ENCODE measurements at regions not wholly inside any gene's neighbourhood (a gene's known extent, or its start where the extent isn't known, plus 50 kb on each side); places are given as distances from the start of the nearest gene placed in this dataset.

DNA sequence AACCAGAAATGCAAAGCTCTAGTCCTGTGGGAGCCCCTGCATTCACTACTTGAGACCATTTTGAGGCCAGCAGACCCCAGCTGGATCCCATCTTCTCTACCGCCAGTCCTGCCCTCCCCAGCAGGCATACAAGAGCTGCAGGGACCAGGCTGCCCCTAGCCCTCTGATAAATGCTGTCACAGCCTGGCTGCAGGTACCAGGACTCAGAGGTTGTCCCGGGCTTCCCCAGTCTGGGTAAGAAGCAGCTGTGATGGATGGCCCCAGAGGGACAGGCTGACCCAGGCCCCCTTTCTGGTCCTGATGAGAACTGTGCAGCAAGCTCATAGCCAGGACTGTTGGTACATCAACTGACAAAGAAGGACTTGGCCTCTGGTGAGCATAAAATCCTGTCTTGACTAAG lies 132.9 kb upstream of the APCDD1 start:
- WGBS, 2 experiments (ENCODE audit: insufficient coverage in 2 of 2), result 86 to 100% methylated on average over 1 to 2 of the region's 2 CpGs
- Histone ChIP-seq H3K36me3 (ENCODE audit: control insufficient read depth, insufficient read depth, low read length) (no peaks in the 10 kb centered on the region), H3K9me3 (ENCODE audit: control insufficient read depth, low read length) (no peaks in the 10 kb centered on the region), H3K4me3 (ENCODE audit: extremely low read depth, insufficient read depth, low read length, poor library complexity, severe bottlenecking) (no peak overlapping the region), H3K27ac (ENCODE audit: low read depth, low read length, severe bottlenecking) (no peak overlapping the region), H3K4me1 (ENCODE audit: control insufficient read depth, insufficient read depth, low read length, poor library complexity, severe bottlenecking) (no peaks in the 10 kb centered on the region)

DNA sequence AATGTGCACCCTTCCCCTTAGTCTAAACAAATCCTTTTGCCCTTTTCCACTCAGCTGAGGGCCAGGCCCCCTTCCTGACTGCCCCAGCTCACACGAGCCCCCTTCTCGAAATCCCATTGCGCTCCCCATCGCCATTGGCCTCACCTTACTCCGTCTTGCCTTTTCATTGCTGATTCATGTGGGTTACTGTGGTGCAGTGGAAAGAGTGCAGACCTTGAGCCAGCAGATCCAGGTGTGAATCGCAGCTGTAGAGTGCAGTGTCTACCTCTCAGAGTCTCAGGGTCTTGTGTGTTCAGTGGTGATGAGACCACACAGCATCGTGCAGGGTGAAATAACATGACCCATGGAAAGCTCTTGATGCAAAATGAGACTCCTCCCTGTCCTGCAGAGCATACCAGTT lies 132.4 kb upstream of the APCDD1 start:
- H3K4me3 ChIP-seq (ENCODE audit: extremely low read depth, insufficient read depth, low read length, poor library complexity, severe bottlenecking), result no peak overlapping the region

DNA sequence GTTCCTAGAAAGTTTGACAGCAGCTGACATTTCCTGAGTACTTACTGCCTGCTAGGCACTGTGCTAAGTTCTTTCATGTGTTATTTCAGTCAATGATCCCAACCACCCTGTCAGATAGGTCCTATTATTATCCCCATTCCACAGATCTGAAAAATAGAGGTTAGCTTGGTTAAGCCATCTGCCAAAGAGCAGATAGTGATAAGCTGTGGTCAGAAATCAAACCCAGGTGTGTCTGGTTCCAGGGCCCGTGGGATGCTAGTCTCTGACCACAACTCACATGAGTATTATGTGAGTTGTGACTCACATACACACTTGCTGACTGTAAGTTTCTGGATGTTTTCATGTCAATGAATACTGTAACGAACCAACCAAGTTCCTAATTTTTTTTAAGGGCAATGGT lies 132.0 kb upstream of the APCDD1 start:
- no peaks in the 10 kb centered on the region for H3K4me1 ChIP-seq (ENCODE audit: control insufficient read depth, insufficient read depth, low read length, poor library complexity, severe bottlenecking)
- H3K9me3 ChIP-seq (ENCODE audit: control insufficient read depth, low read length), result no peaks in the 10 kb centered on the region
- no peak overlapping the region for H3K27ac ChIP-seq (ENCODE audit: low read depth, low read length, severe bottlenecking)
- H3K4me3 ChIP-seq (ENCODE audit: extremely low read depth, insufficient read depth, low read length, poor library complexity, severe bottlenecking), result no peak overlapping the region
- WGBS, 2 experiments (ENCODE audit: insufficient coverage in 2 of 2), result 88% methylated on average over 1 of the region's 2 CpGs; no CpG with 5 or more reads in 1 of the 2 experiments
- H3K36me3 ChIP-seq (ENCODE audit: control insufficient read depth, insufficient read depth, low read length), result no peaks in the 10 kb centered on the region

More for the DNA sequence above, 132.4 kb upstream of the APCDD1 start:
- WGBS, 2 experiments (ENCODE audit: insufficient coverage in 2 of 2), result 89 to 95% methylated on average over 7 of the region's 7 CpGs
- H3K27ac ChIP-seq (ENCODE audit: low read depth, low read length, severe bottlenecking), result no peak overlapping the region
- H3K4me1 ChIP-seq (ENCODE audit: control insufficient read depth, insufficient read depth, low read length, poor library complexity, severe bottlenecking), result no peaks in the 10 kb centered on the region
- no peaks in the 10 kb centered on the region for H3K9me3 ChIP-seq (ENCODE audit: control insufficient read depth, low read length)
- no peaks in the 10 kb centered on the region for H3K36me3 ChIP-seq (ENCODE audit: control insufficient read depth, insufficient read depth, low read length)

DNA sequence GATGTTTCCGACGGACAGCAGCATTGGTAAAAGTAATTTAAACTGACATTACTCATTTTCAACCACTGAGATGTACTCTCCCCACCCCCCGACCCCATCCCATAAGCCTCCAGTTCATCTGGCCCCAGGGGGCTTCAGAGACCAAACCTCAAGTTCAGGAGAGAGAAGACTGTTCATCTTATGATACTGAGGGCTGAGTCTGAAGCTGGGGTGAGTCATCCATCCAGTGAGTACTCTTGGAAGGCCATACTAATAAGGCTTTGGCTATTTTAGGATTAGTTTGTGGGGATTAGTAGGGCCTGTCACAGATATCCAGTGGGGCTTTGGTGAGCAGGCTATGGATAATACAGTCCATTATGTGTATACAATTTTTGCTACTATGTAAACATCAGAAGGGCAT lies 125.3 kb upstream of the APCDD1 start:
- Histone ChIP-seq H3K9me3 (ENCODE audit: control insufficient read depth, low read length) (no peaks in the 10 kb centered on the region), H3K4me3 (ENCODE audit: extremely low read depth, insufficient read depth, low read length, poor library complexity, severe bottlenecking) (no peak overlapping the region), H3K4me1 (ENCODE audit: control insufficient read depth, insufficient read depth, low read length, poor library complexity, severe bottlenecking) (no peaks in the 10 kb centered on the region), H3K27ac (ENCODE audit: low read depth, low read length, severe bottlenecking) (no peak overlapping the region), H3K36me3 (ENCODE audit: control insufficient read depth, insufficient read depth, low read length) (no peaks in the 10 kb centered on the region)
- WGBS, 2 experiments (ENCODE audit: insufficient coverage in 2 of 2), result no CpG with 5 or more reads among the region's 3 CpGs

DNA sequence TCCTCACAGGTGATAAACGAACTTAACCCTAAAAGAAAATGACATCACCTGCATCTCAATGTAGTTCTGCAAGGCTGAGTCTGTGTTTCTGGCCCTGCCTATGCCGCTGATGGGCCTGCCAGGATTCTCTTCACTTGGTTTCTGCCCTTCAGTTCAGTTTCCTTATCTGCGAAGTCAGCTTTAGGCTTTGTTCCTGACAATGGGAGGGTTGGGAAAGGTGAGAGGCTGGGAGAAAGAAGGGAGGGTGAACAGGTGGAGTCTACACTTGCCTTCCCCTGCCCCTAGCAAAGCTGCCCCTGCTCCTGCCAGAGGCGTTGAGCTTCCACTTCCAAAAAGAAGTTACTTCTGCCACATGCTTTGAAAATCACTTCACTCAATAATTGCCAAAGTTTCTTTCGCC lies 124.0 kb upstream of the APCDD1 start:
- H3K9me3 ChIP-seq (ENCODE audit: control insufficient read depth, low read length), result no peaks in the 10 kb centered on the region
- no peak overlapping the region for H3K27ac ChIP-seq (ENCODE audit: low read depth, low read length, severe bottlenecking)
- no peaks in the 10 kb centered on the region for H3K36me3 ChIP-seq (ENCODE audit: control insufficient read depth, insufficient read depth, low read length)
- 64 to 71% methylated on average over 3 of the region's 5 CpGs for WGBS, 2 experiments (ENCODE audit: insufficient coverage in 2 of 2)
- H3K4me1 ChIP-seq (ENCODE audit: control insufficient read depth, insufficient read depth, low read length, poor library complexity, severe bottlenecking), result no peaks in the 10 kb centered on the region
- H3K4me3 ChIP-seq (ENCODE audit: extremely low read depth, insufficient read depth, low read length, poor library complexity, severe bottlenecking), result no peak overlapping the region

DNA sequence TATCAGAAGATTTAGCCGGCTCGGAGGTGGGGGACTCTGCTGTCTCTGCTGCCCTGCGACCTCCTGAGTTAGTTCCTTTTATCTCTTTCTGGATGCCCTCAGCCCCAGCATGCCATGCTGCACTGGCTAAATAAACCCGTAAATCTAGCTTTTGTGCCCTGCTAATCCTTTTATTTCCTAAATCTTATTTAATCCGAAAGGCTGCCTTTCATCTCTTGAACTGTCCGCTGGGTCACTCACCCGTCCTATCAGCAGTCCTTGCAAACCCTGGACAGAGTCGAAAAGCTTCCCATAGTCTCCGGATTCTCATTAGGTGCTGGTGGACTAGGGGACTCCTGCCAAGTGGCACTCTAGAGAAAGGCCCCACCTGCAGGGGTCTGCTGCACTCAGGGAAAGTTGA lies 122.0 kb upstream of the APCDD1 start:
- H3K4me3 ChIP-seq (ENCODE audit: extremely low read depth, insufficient read depth, low read length, poor library complexity, severe bottlenecking), result no peak overlapping the region
- WGBS, 2 experiments (ENCODE audit: insufficient coverage in 2 of 2), result 92 to 93% methylated on average over 9 of the region's 9 CpGs
- H3K4me1 ChIP-seq (ENCODE audit: control insufficient read depth, insufficient read depth, low read length, poor library complexity, severe bottlenecking), result no peaks in the 10 kb centered on the region
- H3K27ac ChIP-seq (ENCODE audit: low read depth, low read length, severe bottlenecking), result no peak overlapping the region
- H3K36me3 ChIP-seq (ENCODE audit: control insufficient read depth, insufficient read depth, low read length), result no peaks in the 10 kb centered on the region
- no peaks in the 10 kb centered on the region for H3K9me3 ChIP-seq (ENCODE audit: control insufficient read depth, low read length)

DNA sequence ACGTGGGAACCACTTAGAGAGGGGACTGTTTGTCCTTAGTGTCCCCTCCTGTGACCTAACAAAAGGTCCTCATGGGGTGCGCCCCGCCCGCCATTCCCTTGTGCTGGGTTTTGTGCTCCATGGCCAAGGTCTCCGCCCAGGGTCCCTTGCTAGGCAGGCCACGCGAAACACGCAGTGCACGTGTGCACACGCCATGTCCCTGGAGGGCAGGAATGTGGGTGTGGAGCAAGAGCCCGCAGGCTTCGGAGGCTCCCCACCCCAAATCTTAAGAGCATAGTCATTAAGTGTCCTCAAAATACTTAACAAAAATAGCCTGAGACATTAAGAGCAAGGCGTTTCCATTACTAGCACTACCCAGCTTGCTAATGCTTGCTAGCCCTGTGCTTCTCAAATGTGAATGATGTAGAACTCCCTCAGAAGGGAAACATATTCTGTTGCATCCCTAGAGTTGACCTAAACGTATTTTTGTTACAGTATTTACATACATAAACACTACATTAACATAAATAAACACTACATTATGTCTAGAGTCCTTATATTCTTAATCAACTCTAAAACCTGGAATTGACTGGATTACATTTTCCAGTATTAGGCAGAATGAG lies 117.6 kb upstream of the APCDD1 start:
- H3K36me3 ChIP-seq (ENCODE audit: control insufficient read depth, insufficient read depth, low read length), result no peaks in the 10 kb centered on the region
- no peaks in the 10 kb centered on the region for H3K4me1 ChIP-seq (ENCODE audit: control insufficient read depth, insufficient read depth, low read length, poor library complexity, severe bottlenecking)
- no peak overlapping the region for H3K4me3 ChIP-seq (ENCODE audit: extremely low read depth, insufficient read depth, low read length, poor library complexity, severe bottlenecking)
- H3K9me3 ChIP-seq (ENCODE audit: control insufficient read depth, low read length), result no peaks in the 10 kb centered on the region
- H3K27ac ChIP-seq (ENCODE audit: low read depth, low read length, severe bottlenecking), result no peak overlapping the region
- 90 to 94% methylated on average over 7 to 11 of the region's 14 CpGs for WGBS, 2 experiments (ENCODE audit: insufficient coverage in 2 of 2)

DNA sequence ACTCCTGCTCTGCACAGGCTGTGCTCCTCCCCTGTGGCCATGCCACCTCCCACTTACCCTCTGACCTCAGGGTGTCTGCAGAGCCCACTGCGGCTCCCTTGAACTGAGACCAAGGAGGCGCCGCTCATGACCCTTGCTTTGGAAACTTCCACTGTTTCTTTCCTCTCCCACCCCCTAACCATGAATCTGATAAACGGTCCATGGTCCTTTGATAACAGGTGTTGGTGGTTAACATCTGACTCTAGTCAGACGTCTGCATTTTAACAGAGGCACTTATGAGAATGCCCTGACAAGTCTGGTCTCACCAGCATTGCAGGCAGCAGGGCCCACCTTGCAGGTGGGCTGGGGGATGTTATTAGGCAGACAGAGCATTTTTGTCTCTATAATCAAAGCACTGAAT lies 113.6 kb upstream of the APCDD1 start:
- Histone ChIP-seq H3K9me3 (ENCODE audit: control insufficient read depth, low read length) (no peaks in the 10 kb centered on the region), H3K27ac (ENCODE audit: low read depth, low read length, severe bottlenecking) (no peak overlapping the region), H3K36me3 (ENCODE audit: control insufficient read depth, insufficient read depth, low read length) (no peaks in the 10 kb centered on the region), H3K4me3 (ENCODE audit: extremely low read depth, insufficient read depth, low read length, poor library complexity, severe bottlenecking) (no peak overlapping the region), H3K4me1 (ENCODE audit: control insufficient read depth, insufficient read depth, low read length, poor library complexity, severe bottlenecking) (no peaks in the 10 kb centered on the region)
- 84 to 93% methylated on average over 4 of the region's 5 CpGs for WGBS, 2 experiments (ENCODE audit: insufficient coverage in 2 of 2)

DNA sequence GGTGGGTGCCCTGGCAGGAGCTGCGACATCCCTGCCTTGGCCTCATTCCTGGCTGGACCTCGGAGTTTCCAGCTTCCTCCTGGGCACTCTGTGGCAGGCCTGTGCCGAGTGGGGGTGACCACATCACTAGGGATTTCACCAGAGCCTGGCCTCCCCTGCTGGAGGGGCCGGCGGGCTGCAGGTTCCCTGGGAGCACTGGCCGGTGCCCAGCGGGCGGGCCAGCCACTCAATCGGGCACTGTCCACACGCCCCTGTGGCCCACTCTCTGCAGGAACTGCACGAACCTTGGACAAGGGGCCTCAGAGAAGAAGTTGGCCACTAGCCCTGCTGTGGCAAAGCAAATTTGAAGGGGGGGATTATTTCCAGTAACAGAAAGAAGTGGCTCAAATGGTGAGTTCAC lies 110.7 kb upstream of the APCDD1 start:
- H3K9me3 ChIP-seq (ENCODE audit: control insufficient read depth, low read length), result no peaks in the 10 kb centered on the region
- 90 to 95% methylated on average over 11 of the region's 11 CpGs for WGBS, 2 experiments (ENCODE audit: insufficient coverage in 2 of 2)

DNA sequence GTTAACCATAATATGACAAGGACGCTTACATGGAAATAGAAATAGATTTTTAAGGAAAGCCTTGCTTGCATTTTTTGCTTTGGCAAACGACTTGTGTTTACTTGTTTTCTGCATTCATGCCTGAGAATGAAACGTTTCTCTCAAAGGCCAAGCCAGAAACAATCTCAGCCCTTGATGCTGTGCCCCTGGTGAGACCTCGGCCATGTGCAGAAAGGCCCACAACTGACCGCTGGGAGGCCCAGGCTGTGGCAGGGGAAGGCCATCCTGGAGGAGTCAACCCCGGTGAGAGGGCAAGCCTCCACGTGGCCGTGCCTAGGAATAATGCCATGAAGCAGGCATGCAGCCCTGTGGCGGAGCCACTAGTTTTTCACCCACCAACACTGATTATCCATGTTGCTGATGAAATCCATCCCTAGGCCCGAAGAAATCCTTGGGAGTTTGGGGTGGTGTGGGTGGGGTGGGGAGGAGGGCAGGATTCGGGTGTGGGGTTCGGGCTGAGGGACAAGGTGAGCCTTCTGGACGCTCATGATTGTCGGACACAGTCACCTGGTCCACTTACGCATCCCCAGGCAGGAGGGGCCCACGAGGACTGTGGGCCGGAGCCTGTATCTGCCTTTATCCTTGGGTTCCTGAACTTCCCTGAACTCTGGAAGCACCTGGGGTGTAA lies 107.6 kb upstream of the APCDD1 start:
- 86 to 88% methylated on average over 15 to 16 of the region's 17 CpGs for WGBS, 2 experiments (ENCODE audit: insufficient coverage in 2 of 2)
- H3K4me3 ChIP-seq (ENCODE audit: extremely low read depth, insufficient read depth, low read length, poor library complexity, severe bottlenecking), result no peak overlapping the region
- no peaks in the 10 kb centered on the region for H3K36me3 ChIP-seq (ENCODE audit: control insufficient read depth, insufficient read depth, low read length)
- H3K4me1 ChIP-seq (ENCODE audit: control insufficient read depth, insufficient read depth, low read length, poor library complexity, severe bottlenecking), result no peaks in the 10 kb centered on the region
- no peak overlapping the region for H3K27ac ChIP-seq (ENCODE audit: low read depth, low read length, severe bottlenecking)
- H3K9me3 ChIP-seq (ENCODE audit: control insufficient read depth, low read length), result no peaks in the 10 kb centered on the region

More for the DNA sequence above, 110.7 kb upstream of the APCDD1 start:
- Histone ChIP-seq H3K27ac (ENCODE audit: low read depth, low read length, severe bottlenecking) (no peak overlapping the region), H3K4me1 (ENCODE audit: control insufficient read depth, insufficient read depth, low read length, poor library complexity, severe bottlenecking) (no peaks in the 10 kb centered on the region), H3K36me3 (ENCODE audit: control insufficient read depth, insufficient read depth, low read length) (no peaks in the 10 kb centered on the region), H3K4me3 (ENCODE audit: extremely low read depth, insufficient read depth, low read length, poor library complexity, severe bottlenecking) (no peak overlapping the region)

DNA sequence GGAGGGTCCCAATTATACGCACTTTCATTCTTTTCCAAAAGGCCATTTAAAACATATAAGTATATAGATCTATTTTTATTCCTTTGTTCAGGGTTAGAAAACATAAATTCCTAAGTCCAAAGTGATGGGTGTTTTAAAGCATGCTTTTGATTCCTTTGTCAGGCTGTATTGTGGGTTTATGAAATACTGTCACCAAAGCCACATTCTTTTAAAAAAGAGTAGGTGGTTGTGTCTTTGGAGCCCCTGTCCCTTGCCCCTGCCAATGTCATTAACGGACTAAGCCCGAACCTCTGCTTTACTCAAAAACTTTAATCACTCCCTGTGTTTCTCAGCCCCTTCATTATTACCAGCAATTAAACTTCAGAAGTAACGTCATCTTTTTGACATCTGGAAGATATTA lies 104.9 kb upstream of the APCDD1 start:
- H3K36me3 ChIP-seq (ENCODE audit: control insufficient read depth, insufficient read depth, low read length), result no peaks in the 10 kb centered on the region
- no peak overlapping the region for H3K4me3 ChIP-seq (ENCODE audit: extremely low read depth, insufficient read depth, low read length, poor library complexity, severe bottlenecking)
- H3K27ac ChIP-seq (ENCODE audit: low read depth, low read length, severe bottlenecking), result no peak overlapping the region
- no peaks in the 10 kb centered on the region for H3K9me3 ChIP-seq (ENCODE audit: control insufficient read depth, low read length)
- H3K4me1 ChIP-seq (ENCODE audit: control insufficient read depth, insufficient read depth, low read length, poor library complexity, severe bottlenecking), result peaks cover 9% of the 10 kb centered on the region
- 86 to 92% methylated on average over 2 to 3 of the region's 4 CpGs for WGBS, 2 experiments (ENCODE audit: insufficient coverage in 2 of 2)
